Posterior vena cava (tissue), 2 donors: ENCODE measurements at regions not wholly inside any gene's neighbourhood (a gene's known extent, or its start where the extent isn't known, plus 50 kb on each side); places are given as distances from the start of the nearest gene placed in this dataset.
"Not testable (repeated sequence)": the region's sequence is repeated elsewhere in the genome, so short reads cannot be mapped to it uniquely, and the experiment has no call there.

Source experiments
- DNase-seq: peaks from one replicate; pipeline ENCODE4 v3.0.0-alpha.2; 2020; ENCODE audit warnings: low spot score
- intact Hi-C, 2 donors: fragments of 100-400 bp; cut with DNase I; formaldehyde crosslinking; loops; one replicate each; pipeline versions ENCODE4 v1.14.1 to v1.14.2; 2022 to 2023
- donor health status: DM: yes; HTN: yes; CAD: no.
- donor health status: DM: yes; HTN: yes; CAD: no.

DNA sequence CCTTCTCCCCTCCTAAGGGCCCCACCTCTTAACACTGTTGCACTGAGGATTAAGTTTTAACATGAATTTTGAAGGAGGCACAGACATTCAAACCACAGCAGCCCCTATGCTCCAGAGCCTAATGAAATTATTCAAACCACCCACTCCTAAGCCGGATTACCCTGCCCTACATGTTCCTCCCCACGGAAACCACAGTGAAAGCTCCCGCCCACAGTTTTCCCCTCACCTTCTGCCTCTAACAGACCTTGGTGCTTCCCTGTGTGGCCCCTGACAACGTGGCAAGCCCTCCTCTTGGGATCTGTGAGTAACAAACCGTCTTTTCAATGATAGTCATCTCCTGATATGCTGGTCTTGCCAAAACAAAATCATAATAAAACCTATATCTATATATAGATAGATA is 74.8 kb downstream of the RIN2 start:
- intact Hi-C loops: no loop called here
- no peak for DNase-seq

DNA sequence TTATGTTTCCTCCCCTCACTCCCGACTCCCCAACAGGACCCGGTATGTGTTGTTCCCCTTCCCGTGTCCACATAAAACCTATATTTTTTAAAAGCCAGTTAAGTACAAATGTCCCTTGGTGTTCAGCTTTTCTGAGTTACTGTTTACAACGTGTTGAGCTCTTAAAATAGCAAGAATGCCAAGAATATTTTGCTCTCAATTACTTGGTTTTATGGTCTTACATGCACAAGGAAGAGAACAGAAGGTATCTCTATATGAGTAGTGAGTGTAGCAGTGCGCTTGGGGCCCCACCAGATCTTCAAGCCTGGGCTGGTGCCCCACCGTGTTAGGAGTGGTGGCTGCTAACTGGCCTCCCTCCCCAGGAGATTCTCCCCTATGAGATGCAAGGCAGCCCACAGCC is 75.3 kb downstream of the RIN2 start:
- intact Hi-C loops: no loop called here
- DNase-seq: no peak

DNA sequence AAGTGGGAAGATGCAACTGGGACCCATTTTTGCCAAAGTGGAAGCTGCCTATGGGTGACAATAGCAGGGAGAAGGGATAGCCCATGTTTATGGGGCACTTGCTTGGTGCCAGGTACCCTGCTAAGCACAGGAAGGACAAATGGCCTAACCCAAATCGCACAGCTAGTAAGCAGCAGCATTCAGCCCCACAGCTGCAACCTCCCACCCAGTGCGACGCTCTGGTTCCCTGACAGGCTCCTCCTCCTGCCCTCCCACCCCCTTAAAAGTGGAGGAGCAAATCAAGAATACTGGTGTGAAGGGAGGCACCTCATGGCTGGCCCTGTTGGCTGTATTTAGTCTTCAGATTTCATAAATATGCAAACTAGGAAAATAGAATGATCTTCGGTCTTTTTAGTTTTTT is 76.2 kb downstream of the RIN2 start:
- intact Hi-C loops: no loop called here
- DNase-seq: no peak

DNA sequence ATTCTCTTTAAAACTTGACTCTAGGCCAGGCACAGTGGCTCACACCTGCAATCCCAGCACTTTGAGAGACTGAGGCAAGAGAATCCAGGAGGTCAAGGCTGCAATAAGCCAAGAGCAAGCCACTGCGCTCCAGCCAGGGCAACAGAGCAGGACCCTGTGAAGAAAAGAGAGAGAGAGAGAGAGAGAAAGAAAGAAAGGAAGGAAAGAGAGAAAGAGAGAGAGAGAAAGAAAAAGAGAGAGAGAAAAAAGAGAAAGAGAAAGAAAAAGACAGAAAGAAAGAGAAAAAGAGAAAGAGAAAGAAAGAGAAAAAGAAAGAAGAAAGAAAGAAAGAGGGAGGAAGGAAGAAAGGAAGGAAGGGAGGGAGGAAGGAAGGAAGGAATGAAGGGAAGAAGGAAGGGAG is 76.7 kb downstream of the RIN2 start:
- DNase-seq: no peak
- intact Hi-C loops: no loop called here

DNA sequence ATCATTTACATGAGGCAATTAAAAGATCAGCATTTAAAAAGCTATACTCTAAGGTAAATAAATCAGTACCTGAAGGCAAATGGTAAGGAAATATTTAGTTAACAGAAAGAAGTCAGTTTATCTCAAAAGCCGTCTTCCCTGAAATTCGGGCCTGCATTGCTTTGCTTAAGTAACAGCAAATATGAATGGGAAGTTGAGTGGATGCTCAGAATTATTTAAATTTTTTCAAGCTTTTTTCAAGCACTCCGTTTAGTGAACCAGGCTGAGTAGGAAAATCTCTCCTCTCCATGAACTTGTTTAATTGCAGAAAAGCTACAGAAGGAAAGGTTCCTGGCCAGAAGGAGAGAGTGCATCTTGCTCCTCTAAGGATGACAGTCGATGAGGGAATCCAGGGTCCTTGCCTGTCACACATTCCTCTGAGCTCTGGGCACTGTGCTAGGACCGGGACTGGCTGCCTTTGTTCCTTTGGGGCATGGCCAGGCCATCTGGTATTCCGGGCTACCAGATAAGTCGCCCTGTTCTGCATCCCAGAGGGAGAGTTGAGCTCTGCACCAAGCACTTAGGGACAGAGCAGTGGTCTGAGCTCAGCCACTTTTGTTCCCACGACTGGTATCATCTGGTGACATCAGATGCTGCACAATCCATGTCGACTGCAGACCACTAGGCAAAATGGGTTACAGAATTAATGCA is 77.6 kb downstream of the RIN2 start:
- intact Hi-C loops: no loop called here

DNA sequence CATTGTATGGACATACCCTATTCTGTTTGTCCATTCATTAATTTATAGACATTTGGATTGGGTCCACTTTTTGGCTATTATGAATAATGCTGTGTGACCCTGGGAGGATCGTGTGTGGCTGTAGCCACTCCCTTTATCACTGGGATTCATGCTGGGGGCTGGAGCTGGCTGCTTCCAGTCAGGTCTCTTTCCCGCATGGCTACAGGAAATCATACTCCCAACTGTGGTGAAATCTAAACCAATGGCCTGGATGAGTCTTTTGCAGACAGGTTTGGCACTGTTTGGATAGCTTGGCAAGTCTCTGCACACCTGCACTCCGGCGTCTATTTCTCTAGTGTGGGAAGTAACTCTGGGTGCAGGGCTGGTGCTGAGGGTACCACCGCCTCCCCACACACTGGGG is 80.4 kb downstream of the RIN2 start:
- no peak for DNase-seq
- intact Hi-C loops: no loop called here

More for the DNA sequence above, 77.6 kb downstream of the RIN2 start:
- no peak for DNase-seq

DNA sequence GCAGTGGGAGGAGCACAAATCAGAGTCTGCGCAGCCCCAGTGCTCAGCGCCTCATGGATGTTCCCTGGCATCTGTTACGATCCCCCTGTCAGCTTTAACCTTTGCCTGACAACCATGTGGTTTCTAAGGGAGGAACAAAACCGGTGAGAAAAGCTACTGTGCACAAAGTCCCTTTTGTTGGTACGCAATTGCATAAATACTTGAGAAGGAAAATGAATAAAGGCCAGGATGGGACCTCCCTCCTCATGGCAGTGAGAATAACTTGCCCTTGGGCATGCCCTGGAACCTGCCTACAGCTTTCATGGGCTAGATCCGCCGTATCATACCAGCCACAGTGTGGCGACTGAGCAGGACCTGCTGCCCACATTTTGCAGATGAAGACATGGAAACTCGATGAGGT is 81.0 kb downstream of the RIN2 start:
- no peak for DNase-seq
- intact Hi-C loops: no loop called here

DNA sequence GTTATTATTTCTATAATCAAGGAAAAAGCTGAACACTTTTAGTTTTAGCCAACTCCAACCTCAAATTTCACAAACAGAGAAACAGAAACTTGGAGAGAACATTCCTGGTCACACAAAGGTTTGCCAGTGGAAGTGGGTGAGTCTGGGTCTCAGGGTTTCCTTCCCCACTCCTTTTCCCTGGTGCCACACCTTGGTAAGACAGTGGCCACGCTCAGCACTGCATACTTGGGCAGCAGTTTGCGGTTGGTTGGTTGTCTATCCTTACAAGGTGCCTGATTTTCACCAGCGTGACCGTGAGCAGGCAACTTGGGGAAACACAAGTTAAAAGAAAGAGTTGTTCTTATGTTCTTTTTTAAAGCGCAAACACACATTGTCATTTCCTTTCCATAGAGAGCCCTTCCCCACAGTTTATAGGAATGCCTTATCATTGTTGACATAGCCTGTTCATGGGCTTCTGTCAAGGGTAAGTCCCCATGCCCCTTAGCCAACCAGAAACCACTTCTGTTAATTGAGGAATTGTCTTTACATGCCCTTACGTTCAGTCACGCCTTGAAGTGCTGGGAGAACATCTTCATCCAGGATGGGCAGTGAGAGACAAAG is 82.2 kb downstream of the RIN2 start:
- intact Hi-C loops: no loop called here
- no peak for DNase-seq

DNA sequence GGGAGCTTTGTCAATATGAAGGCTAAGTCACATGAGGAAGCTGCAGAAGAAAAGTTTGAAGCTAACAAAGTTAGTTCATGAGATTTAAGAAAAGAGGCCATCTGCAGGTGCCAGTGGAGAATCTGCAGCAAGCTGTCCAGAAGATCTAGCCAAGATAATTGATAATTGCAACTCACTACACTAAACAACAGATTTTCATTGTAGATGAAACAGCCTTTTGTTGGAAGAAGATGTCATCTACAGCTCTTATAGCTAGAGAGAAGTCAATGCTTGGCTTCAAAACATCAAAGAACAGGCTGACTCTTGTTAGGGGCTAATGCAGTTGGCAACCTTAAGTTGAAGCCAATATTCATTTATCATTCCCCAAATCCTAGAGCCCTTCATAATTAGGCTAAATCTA is 83.7 kb downstream of the RIN2 start:
- intact Hi-C loops: no loop called here
- no peak for DNase-seq

DNA sequence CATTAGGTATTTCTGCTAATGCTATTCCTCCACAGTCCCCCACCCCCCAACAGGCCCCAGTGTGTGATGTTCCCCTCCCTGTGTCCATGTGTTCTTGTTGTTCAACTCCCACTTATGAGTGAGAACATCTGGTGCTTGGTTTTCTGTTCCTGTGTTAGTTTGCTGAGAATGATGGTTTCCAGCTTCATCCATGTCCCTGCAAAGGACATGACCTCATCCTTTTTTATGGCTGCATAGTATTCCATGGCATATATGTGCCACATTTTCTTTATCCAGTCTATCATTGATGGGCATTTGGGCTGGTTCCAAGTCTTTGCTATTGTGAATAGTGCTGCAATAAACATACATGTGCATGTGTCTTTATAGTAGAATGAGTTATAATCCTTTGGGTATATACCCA is 86.8 kb downstream of the RIN2 start:
- DNase-seq, intact Hi-C loops: not testable (repeated sequence)

DNA sequence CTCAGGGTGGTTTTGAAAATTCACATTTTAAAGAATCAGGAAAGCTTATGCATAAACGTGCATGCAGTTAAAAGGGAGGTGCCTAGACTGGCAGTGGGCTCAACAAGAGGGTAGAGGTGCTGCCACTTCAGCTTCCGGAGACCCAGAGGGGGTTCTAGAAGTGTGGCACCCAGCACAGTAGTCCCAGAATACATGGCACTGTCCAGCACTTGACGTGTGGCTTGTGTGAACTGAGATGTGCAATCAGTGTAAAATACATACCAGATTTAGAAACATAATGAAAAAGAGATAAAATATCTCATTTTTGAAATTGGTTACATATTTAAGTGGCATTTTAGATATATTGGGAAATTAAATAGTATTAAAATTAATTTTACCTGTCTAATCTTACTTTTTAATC is 89.3 kb downstream of the RIN2 start:
- DNase-seq: no peak
- intact Hi-C loops: no loop called here

DNA sequence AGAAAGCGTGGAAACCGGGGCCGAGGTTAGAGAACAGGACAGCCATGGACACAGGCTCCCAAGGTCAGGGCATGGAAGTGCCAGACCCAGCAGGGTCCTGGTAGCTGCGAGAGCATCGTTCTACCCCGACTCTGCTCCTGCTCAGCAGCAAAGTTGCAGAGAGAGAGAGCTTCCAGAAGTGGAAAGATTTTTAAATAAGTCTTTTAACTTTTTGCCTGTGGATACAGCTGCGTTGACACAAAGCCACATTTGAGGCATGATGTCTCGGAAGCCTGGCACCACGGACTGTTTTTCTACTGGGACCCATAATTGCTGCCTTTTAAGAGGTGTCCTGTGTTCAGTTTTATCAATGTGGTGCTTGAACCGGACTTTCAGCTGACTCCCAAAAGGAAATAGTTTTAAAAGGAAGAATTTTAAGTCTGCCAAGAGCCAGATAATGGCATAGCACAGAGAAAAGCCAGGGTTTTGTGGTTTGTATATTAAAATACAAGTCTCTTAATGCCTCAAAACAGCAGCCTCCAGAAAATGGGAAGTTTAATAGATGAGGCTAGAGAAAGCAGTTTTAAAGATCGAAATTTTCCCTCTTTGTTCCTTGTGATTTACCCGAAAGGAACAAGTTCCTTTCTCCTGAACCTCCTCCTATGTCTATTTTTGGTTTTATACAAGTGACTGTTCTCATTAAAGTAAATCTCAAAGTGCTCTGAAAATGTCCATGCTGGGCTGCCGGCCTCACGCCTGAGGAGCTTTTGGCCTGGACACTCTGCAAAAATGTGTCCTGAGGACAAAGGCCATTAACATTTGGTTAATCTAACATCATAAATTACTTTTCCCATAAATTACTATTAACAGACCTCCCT is 91.5 kb downstream of the RIN2 start:
- DNase-seq: no peak
- intact Hi-C loops: no loop called here

DNA sequence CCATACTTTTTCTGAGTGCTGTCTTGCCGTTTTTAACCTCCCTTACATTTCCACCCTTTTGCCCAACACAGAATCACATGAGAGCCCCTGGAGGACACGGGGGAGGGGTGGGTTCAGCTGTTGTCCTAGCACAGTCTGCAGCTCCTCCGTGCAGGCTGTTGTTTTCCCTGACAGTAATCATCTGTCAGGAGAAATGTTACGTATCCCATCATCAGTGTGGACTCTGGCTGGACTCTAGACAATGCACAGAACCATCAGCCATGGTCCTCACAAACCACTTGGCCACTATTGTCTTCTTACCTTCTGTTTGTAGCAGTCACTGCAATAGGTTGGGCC is 92.1 kb downstream of the RIN2 start:
- no peak for DNase-seq

DNA sequence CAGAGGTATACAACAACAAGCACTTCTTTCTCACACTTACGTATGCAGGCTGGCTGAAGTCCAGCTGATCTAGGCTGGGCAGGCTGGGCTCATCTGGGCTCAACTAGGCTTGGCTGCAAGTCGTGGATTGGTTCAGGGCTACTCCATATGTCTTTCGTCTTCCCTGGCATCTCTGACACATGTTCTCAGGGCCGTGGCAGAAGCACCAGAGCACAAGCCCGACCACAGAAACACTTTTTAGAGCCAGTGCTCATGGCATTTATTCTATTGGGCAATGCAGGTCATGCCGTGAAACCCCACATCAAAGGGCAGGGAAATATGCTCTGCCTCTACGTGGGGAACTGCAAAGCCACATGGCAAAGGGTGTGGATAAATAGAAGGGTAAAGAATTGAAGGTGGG is 93.8 kb downstream of the RIN2 start:
- intact Hi-C loops: no loop called here
- no peak for DNase-seq

More for the DNA sequence above, 92.1 kb downstream of the RIN2 start:
- intact Hi-C loops: no loop called here

DNA sequence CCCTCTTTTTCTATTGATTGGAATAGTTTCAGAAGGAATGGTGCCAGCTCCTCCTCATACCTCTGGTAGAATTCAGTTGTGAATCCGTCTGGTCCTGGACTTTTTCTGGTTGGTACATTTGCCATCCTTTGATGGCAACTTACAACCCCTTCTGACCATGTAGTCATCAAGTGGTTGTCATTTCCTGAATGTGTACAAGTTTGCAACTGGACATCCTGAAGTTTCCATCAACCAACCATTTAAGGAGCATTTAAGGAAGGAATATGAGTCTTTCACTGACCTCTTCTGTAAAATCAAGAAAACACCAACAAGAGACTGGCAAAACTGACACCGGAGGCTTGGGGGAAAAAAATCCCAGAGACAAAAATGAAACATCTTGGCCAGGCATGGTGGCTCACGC is 97.4 kb downstream of the RIN2 start:
- intact Hi-C loops: loop anchor here in 1 of 2 donors (5.0 kb wide), 1 partner anchor 1198 kb away; no protein-coding TSS in a partner anchor
- DNase-seq: no peak

DNA sequence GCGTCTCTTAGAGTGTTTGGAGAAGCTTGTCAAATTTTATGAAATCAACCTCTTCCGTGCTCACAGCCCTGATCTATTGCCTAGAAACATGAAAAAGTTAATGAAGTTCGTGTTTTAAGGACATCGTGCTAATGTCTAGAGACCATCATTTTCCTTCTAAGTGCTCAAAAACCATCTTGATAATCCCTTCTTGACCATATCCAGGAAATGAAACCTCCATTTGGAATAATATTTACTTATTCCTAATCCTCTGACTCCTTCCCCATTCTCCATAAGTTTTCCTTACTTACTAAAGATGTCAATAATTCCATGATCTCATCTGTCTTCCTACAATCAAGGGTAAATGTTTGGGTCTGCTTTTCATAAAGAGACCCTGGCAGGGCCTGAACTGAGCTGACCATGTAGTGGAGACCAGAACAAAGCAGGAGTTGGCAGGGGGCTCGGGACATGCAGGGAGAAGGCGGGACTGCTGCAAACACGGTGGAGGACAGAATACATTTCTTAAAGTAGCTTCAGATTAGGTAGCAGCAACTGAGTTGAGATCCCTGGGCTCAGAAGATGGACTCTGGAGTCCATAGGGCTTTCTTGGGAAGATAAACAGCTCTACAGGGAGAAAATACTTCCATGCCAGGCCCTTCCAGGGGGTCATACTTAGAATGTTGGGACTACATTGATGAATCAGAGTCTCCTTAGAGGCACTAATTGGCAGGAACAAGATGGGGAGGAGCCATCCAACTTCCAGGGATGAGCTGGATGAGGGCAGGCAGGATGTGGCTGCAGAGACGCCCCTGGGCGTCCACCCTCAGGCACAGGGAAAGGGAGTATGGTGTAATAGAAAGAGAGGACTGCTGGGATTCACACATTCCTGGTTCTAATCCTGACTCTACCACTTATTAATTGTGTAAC is 100.7 kb downstream of the RIN2 start:
- DNase-seq: peak; percentile 86
- intact Hi-C loops: loop anchor here in 1 of 2 donors (5.0 kb wide), 1 partner anchor 1201 kb away; no protein-coding TSS in a partner anchor

DNA sequence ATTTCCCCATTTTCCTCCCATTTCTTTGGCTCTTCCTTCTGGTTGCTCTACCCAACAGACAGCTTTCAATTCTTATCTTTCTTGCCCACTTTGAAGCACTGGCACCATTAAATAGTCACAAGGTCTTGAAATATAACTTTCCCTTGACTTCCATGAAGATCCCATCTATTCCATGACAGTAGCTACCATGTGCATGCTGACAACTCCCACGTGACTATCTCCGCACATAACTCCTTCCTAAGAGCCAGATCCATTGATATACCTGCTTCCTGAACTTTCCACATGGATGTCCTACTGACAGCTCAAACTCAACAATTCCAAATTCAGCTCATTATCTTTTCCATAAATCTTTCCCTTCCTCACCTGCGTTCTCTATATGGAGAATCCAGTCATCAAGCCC is 101.4 kb downstream of the RIN2 start:
- DNase-seq: no peak
- intact Hi-C loops: loop anchor here in 1 of 2 donors (5.0 kb wide), 1 partner anchor 1202 kb away; no protein-coding TSS in a partner anchor

DNA sequence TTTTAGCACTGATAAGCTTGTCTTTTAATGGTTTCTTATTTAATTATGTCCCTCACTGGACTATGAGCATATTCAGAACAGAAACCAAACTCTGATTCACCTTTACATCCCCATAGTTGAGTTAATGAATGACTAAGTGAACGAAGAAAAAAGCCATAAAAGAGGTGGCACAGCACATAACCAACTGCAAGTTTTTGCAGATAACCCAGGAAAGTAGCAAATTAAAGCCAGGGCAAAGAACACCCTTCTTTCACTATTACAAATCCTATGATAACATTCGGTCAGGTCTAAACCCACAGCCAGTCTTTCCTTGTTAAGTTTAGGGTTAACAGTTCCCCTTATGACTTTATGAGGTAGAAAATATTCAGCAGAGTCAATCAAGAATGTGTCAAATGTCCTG is 102.7 kb downstream of the RIN2 start:
- no peak for DNase-seq
- intact Hi-C loops: no loop called here

DNA sequence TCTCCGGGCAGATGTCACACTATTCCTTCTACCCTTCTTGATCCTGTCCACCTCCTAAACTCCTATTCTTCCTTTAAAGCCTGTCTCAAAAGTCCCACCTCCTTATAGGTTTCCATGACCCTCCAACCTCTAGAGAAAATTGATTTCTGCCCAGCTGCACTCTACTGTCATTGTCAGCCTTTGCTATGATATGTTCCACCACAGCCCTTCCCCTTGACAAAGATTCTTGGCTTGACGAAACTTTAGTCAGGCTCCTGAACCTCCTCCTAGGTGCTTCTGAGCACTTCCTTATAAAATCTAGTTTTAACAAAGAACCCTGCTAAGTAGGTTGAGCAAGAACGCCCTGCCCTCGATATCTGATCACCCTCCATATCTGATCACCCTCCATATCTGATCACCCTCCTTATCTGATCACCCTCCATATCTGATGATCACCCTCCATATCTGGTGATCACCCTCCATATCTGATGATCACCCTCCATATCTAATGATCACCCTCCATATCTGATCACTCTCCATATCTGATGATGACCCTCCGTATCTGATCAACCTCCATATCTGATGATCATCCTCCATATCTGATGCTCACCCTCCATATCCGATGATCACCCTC is 103.2 kb downstream of the RIN2 start:
- DNase-seq: no peak
- intact Hi-C loops: no loop called here
